ENCODE measurements at regions not wholly inside any gene's neighbourhood (a gene's known extent, or its start where the extent isn't known, plus 50 kb on each side); places are given as distances from the start of the nearest gene placed in this dataset.

- no peak for DNase-seq (ENCODE audit: low spot score)
- no peak for TF ChIP-seq CTCF (IDR thresholded peaks at IDR 0.05)
- Mint-ChIP-seq H3K4me3 (ENCODE audit: unreplicated experiment) (no peak overlapping the region), H3K36me3 (ENCODE audit: low read depth) (no peaks in the 10 kb centered on the region), H3K27ac (ENCODE audit: unreplicated experiment) (no peak overlapping the region), H3K4me1 (ENCODE audit: low read depth) (peaks cover 5% of the 10 kb centered on the region), H3K27me3 (ENCODE audit: low read depth) (no peaks in the 10 kb centered on the region), H3K9me3 (ENCODE audit: low read depth) (peaks cover 2% of the 10 kb centered on the region)
These were observed 445.2 kb upstream of the MDFIC2 start for GRCh38 chr3:70757658-70758057.

- Mint-ChIP-seq H3K36me3 (ENCODE audit: low read depth) (no peaks in the 10 kb centered on the region), H3K9me3 (ENCODE audit: low read depth) (peaks cover 2% of the 10 kb centered on the region), H3K4me1 (ENCODE audit: low read depth) (peaks cover 5% of the 10 kb centered on the region), H3K4me3 (ENCODE audit: unreplicated experiment) (no peak overlapping the region), H3K27ac (ENCODE audit: unreplicated experiment) (no peak overlapping the region), H3K27me3 (ENCODE audit: low read depth) (no peaks in the 10 kb centered on the region)
- TF ChIP-seq CTCF (IDR thresholded peaks at IDR 0.05), result no peak
- DNase-seq (ENCODE audit: low spot score), result no peak
These were observed 443.1 kb upstream of the MDFIC2 start for GRCh38 chr3:70755526-70755925.

- H3K4me3 Mint-ChIP-seq (ENCODE audit: unreplicated experiment), result no peak overlapping the region
- peaks cover 10% of the 10 kb centered on the region for H3K4me1 Mint-ChIP-seq (ENCODE audit: low read depth)
- no peak for TF ChIP-seq CTCF (IDR thresholded peaks at IDR 0.05)
- no peaks in the 10 kb centered on the region for H3K36me3 Mint-ChIP-seq (ENCODE audit: low read depth)
- peaks cover 2% of the 10 kb centered on the region for H3K9me3 Mint-ChIP-seq (ENCODE audit: low read depth)
- no peak for DNase-seq (ENCODE audit: low spot score)
- H3K27ac Mint-ChIP-seq (ENCODE audit: unreplicated experiment), result no peak overlapping the region
- no peaks in the 10 kb centered on the region for H3K27me3 Mint-ChIP-seq (ENCODE audit: low read depth)
These were observed 441.9 kb upstream of the MDFIC2 start for GRCh38 chr3:70754314-70754713.

GRCh38 chr3:70753572-70753971 lies 441.1 kb upstream of the MDFIC2 start:
- Mint-ChIP-seq H3K27me3 (ENCODE audit: low read depth) (no peaks in the 10 kb centered on the region), H3K27ac (ENCODE audit: unreplicated experiment) (no peak overlapping the region), H3K4me1 (ENCODE audit: low read depth) (peaks cover 11% of the 10 kb centered on the region), H3K36me3 (ENCODE audit: low read depth) (no peaks in the 10 kb centered on the region), H3K4me3 (ENCODE audit: unreplicated experiment) (no peak overlapping the region), H3K9me3 (ENCODE audit: low read depth) (peaks cover 2% of the 10 kb centered on the region)
- peak; percentile 34 for TF ChIP-seq CTCF (IDR thresholded peaks at IDR 0.05)
- DNase-seq (ENCODE audit: low spot score), result no peak

- DNase-seq (ENCODE audit: low spot score), result no peak
- Mint-ChIP-seq H3K4me3 (ENCODE audit: unreplicated experiment) (no peak overlapping the region), H3K27ac (ENCODE audit: unreplicated experiment) (no peak overlapping the region), H3K36me3 (ENCODE audit: low read depth) (no peaks in the 10 kb centered on the region), H3K9me3 (ENCODE audit: low read depth) (peaks cover 2% of the 10 kb centered on the region), H3K4me1 (ENCODE audit: low read depth) (peaks cover 24% of the 10 kb centered on the region), H3K27me3 (ENCODE audit: low read depth) (no peaks in the 10 kb centered on the region)
- no peak for TF ChIP-seq CTCF (IDR thresholded peaks at IDR 0.05)
These were observed 439.6 kb upstream of the MDFIC2 start for GRCh38 chr3:70752051-70752450.
